Loucy (cell line): ENCODE measurements at regions not wholly inside any gene's neighbourhood (a gene's known extent, or its start where the extent isn't known, plus 50 kb on each side); places are given as distances from the start of the nearest gene placed in this dataset.

Experiments
- H2AFZ ChIP-seq: fragments of 200-600 bp; sonication (generic); 2 replicates; pipeline ENCODE4 v1.6.0; 2016; ENCODE audit warnings: antibody characterized with exemption, mild to moderate bottlenecking, low read length, moderate library complexity
- H3F3A ChIP-seq: fragments of 200-600 bp; 2 replicates; pipeline ENCODE4 v1.6.0; 2016; ENCODE audit warnings: antibody characterized with exemption, low read depth, mild to moderate bottlenecking
- H3K27me3 ChIP-seq: fragments of 200-600 bp; sonication (generic); 2 replicates; pipeline ENCODE4 v1.6.1; 2014; ENCODE audit warnings: low read length, mild to moderate bottlenecking; ENCODE audit not compliant: insufficient read depth, poor library complexity, severe bottlenecking
- H3K36me3 ChIP-seq: fragments of 200-600 bp; sonication (generic); 2 replicates; pipeline ENCODE4 v1.6.1; 2016; ENCODE audit warnings: low read length; ENCODE audit not compliant: insufficient read depth
- H3K4me1 ChIP-seq: fragments of 200-600 bp; sonication (generic); 2 replicates; pipeline ENCODE4 v1.5.1; 2014; ENCODE audit warnings: low read length, mild to moderate bottlenecking; ENCODE audit not compliant: insufficient read depth, poor library complexity, severe bottlenecking
- H3K4me2 ChIP-seq: fragments of 200-600 bp; sonication (generic); 2 replicates; pipeline ENCODE4 v1.6.0; 2014; ENCODE audit warnings: antibody characterized with exemption, low read length, low read depth, mild to moderate bottlenecking; ENCODE audit not compliant: poor library complexity, severe bottlenecking
- H3K4me3 ChIP-seq: fragments of 200-600 bp; sonication (generic); 2 replicates; pipeline ENCODE4 v1.5.1; 2014; ENCODE audit warnings: low read length, mild to moderate bottlenecking, mixed read lengths; ENCODE audit not compliant: poor library complexity, severe bottlenecking
- H3K79me2 ChIP-seq: fragments of 200-600 bp; sonication (generic); 2 replicates; pipeline ENCODE4 v1.6.1; 2014; ENCODE audit warnings: low read length; ENCODE audit not compliant: insufficient read depth
- H3K9ac ChIP-seq: fragments of 200-600 bp; sonication (generic); 2 replicates; pipeline ENCODE4 v1.6.0; 2014; ENCODE audit warnings: mild to moderate bottlenecking, low read depth, low read length, moderate library complexity; ENCODE audit not compliant: poor library complexity, severe bottlenecking
- H3K9me2 ChIP-seq: fragments of 200-600 bp; sonication (generic); replicated peaks from 2 replicates; pipeline ENCODE4 v1.6.1; 2016; ENCODE audit warnings: low read depth, low read length, mixed read lengths
- H3K9me3 ChIP-seq: fragments of 200-600 bp; sonication (generic); 2 replicates; pipeline ENCODE4 v1.6.1; 2014; ENCODE audit warnings: mild to moderate bottlenecking, antibody characterized with exemption, low read length, low read depth; ENCODE audit not compliant: insufficient read depth
- H4K20me1 ChIP-seq: fragments of 200-600 bp; sonication (generic); 2 replicates; pipeline ENCODE4 v1.6.0; 2014; ENCODE audit warnings: antibody characterized with exemption, low read length, mild to moderate bottlenecking; ENCODE audit not compliant: insufficient read depth, poor library complexity, severe bottlenecking
- CTCF ChIP-seq: fragments of 200-600 bp; sonication (generic); conservative IDR thresholded peaks from 2 replicates; pipeline ENCODE4 v1.5.1; 2014; ENCODE audit warnings: mild to moderate bottlenecking, antibody characterized with exemption, low read length
- EZH2phosphoT487 ChIP-seq: fragments of 200-600 bp; IDR thresholded peaks from 2 replicates; pipeline ENCODE4 v1.6.1; 2018; ENCODE audit warnings: antibody characterized with exemption, mild to moderate bottlenecking, moderate library complexity, borderline replicate concordance

- Histone ChIP-seq H3K9ac (no peak overlapping the region), H3K9me2 (no peaks in the 10 kb centered on the region), H3K9me3 (no peaks in the 10 kb centered on the region), H3K27me3 (no peaks in the 10 kb centered on the region), H3K79me2 (no peaks in the 10 kb centered on the region), H3K4me2 (no peak overlapping the region), H3K36me3 (no peaks in the 10 kb centered on the region), H3K4me3 (no peak overlapping the region), H4K20me1 (no peaks in the 10 kb centered on the region), H3F3A (no peaks in the 10 kb centered on the region), H2AFZ (no peak overlapping the region), H3K4me1 (peaks cover 12% of the 10 kb centered on the region)
- TF ChIP-seq EZH2phosphoT487 (no peak), CTCF (no peak)
Measured at GRCh38 chr14:76311079-76311758, 64.7 kb upstream of the ESRRB start.

- H3K4me1 ChIP-seq = peaks cover 12% of the 10 kb centered on the region
- TF ChIP-seq EZH2phosphoT487 (no peak), CTCF (no peak)
- H3K79me2 ChIP-seq = no peaks in the 10 kb centered on the region
- H3K36me3 ChIP-seq = no peaks in the 10 kb centered on the region
- no peak overlapping the region for H3K4me2 ChIP-seq
- no peaks in the 10 kb centered on the region for H3F3A ChIP-seq
- H3K4me3 ChIP-seq = no peak overlapping the region
- H2AFZ ChIP-seq = no peak overlapping the region
- no peaks in the 10 kb centered on the region for H3K27me3 ChIP-seq
- H3K9me2 ChIP-seq = no peaks in the 10 kb centered on the region
- no peak overlapping the region for H3K9ac ChIP-seq
- no peaks in the 10 kb centered on the region for H3K9me3 ChIP-seq
- H4K20me1 ChIP-seq = no peaks in the 10 kb centered on the region
Measured at GRCh38 chr14:76312821-76313220, 63.1 kb upstream of the ESRRB start.

GRCh38 chr14:76313303-76313702 lies 62.6 kb upstream of the ESRRB start:
- Histone ChIP-seq H2AFZ (no peak overlapping the region), H3K4me3 (no peak overlapping the region), H3K27me3 (no peaks in the 10 kb centered on the region), H4K20me1 (no peaks in the 10 kb centered on the region), H3K4me1 (peaks cover 12% of the 10 kb centered on the region), H3K4me2 (no peak overlapping the region), H3K9me2 (no peaks in the 10 kb centered on the region), H3K79me2 (no peaks in the 10 kb centered on the region), H3K9ac (no peak overlapping the region), H3K9me3 (no peaks in the 10 kb centered on the region), H3K36me3 (no peaks in the 10 kb centered on the region), H3F3A (no peaks in the 10 kb centered on the region)
- no peak for TF ChIP-seq EZH2phosphoT487
- TF ChIP-seq CTCF = no peak
